AG09319 (cell line): ENCODE measurements at regions not wholly inside any gene's neighbourhood (a gene's known extent, or its start where the extent isn't known, plus 50 kb on each side); places are given as distances from the start of the nearest gene placed in this dataset.
"Not testable (repeated sequence)": the region's sequence is repeated elsewhere in the genome, so short reads cannot be mapped to it uniquely, and the experiment has no call there.

Experiments used
- DNase-seq: peaks from one replicate; pipeline ENCODE4 v3.0.0-alpha.2; 2010; ENCODE audit warnings: low read depth; ENCODE audit errors: extremely low read depth
- TF ChIP-seq, protein P1 (sequence below): IDR thresholded peaks from 2 replicates; pipeline ENCODE4 v1.5.1; 2011; ENCODE audit warnings: low read depth, mild to moderate bottlenecking, inconsistent platforms, low read length, moderate library complexity

DNA sequence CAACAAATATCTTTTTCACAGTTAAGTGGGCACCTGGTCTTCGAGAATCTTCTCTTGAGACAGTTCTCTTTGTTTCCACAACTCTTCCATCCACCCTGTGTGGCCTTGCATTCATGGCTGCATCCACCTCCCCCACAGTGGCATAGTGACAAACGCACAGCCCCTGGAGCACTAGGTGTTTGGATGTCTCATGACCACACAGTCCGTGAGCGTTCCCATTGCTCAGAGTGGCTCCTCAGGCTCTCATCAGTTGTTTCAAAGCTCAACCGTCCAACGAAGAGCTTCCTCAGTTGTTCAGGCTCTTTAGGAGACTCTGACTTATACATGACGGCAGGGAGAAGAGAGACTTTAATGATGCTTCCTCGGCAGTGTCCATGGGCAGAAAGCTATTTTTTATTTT is 191.6 kb downstream of the CDRT15L2 start:
- no peak for DNase-seq
- TF ChIP-seq, protein P1, sequence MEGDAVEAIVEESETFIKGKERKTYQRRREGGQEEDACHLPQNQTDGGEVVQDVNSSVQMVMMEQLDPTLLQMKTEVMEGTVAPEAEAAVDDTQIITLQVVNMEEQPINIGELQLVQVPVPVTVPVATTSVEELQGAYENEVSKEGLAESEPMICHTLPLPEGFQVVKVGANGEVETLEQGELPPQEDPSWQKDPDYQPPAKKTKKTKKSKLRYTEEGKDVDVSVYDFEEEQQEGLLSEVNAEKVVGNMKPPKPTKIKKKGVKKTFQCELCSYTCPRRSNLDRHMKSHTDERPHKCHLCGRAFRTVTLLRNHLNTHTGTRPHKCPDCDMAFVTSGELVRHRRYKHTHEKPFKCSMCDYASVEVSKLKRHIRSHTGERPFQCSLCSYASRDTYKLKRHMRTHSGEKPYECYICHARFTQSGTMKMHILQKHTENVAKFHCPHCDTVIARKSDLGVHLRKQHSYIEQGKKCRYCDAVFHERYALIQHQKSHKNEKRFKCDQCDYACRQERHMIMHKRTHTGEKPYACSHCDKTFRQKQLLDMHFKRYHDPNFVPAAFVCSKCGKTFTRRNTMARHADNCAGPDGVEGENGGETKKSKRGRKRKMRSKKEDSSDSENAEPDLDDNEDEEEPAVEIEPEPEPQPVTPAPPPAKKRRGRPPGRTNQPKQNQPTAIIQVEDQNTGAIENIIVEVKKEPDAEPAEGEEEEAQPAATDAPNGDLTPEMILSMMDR, result no peak

- TF ChIP-seq, protein P1, result no peak
- no peak for DNase-seq
Observed at GRCh38 chr17:20774472-20775135, 195.1 kb downstream of the CDRT15L2 start.

DNA sequence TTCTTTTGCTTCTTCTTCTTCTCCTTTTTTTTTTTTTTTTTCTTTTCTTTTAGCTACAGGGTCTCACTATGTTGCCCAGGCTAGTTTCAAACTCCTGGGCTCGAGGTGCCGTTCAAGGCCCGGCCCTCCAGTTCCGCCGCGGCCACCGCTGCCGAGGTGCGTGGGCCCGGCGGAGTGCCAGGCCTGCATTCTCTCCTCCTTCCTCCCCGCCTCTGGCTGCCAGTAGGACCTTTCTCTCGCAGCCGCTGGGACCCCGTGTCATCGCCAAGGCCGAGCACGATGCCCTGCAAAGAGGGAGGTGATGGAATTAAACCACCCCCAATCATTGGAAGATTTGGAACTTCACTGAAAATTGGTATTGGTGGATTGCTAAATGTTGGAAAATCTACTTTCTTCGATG is 195.8 kb downstream of the CDRT15L2 start:
- TF ChIP-seq, protein P1, result no peak
- DNase-seq, result no peak

DNA sequence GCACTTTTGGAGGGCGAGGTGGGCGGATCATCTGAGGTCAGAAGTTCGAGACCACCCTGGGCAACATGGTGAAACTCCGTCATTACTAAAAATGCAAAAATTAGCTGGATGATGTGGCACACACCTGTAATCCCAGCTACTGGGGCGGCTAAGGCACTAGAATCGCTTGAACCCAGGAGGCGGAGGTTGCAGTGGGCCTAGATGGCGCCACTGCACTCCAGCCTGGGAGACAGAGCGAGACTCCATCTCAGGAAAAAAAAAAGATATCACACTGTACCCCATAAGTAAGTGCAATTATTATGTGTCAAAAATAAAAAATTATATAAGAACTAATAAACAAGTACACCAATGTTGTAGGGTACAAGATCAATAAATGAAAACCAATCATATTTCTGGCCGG is 200.0 kb downstream of the CDRT15L2 start:
- DNase-seq, result no peak

GRCh38 chr17:20781260-20781659 is 201.7 kb downstream of the CDRT15L2 start:
- TF ChIP-seq, protein P1, result no peak
- no peak for DNase-seq

More for the DNA sequence above, 200.0 kb downstream of the CDRT15L2 start:
- TF ChIP-seq, protein P1, result no peak

DNA sequence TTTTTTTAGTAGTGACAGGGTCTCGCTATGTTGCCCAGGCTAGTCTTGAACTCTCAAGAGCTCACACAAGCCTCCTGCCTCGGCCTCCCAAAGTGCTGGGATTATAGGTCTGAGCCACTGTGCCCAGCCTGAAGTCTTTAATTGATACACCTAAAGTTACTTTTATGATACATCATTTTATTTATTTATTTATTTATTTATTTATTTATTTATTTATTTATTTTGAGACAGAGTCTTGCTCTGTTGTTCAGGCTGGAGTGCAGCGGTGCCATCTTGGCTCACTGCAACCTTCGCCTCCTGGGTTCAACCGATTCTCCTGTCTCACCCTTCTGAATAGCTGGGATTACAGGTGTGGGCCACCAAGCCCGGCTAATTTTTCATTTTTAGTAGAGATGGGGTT is 202.3 kb downstream of the CDRT15L2 start:
- not testable (repeated sequence) for DNase-seq

GRCh38 chr17:20783091-20783490 is 203.6 kb downstream of the CDRT15L2 start:
- TF ChIP-seq, protein P1, result no peak
- DNase-seq, result no peak

DNA sequence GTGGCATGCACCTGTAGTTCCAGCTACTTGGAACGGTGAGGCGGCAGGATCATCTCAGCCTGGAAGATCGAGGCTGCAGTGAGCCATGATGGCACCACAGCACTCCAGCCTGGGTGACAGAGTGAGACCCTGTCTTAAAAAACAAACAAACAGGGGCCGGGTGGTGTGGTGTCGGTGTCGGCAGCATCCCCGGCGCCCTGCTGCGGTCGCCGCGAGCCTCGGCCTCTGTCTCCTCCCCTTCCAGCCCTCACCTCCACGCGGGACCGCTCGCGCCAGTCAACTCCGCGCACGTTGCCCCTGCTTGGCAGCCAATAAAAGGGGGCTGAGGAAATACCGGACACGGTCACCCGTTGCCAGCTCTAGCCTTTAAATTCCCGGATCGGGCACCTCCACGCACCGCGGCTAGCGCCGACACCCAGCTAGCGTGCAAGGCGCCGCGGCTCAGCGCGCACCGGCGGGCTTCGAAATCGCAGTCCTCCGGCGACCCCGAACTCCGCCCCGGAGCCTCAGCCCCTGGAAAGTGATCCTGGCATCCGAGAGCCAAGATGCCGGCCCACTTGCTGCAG is 204.7 kb downstream of the CDRT15L2 start:
- DNase-seq, result no peak
- TF ChIP-seq, protein P1, result no peak
